Prostate gland (tissue), 2 donors: ENCODE measurements at regions not wholly inside any gene's neighbourhood (a gene's known extent, or its start where the extent isn't known, plus 50 kb on each side); places are given as distances from the start of the nearest gene placed in this dataset.

Experiments used
- DNase-seq: peaks from one replicate; pipeline ENCODE4 v3.0.0-alpha.2; 2019; ENCODE audit warnings: low spot score
- H3K27ac ChIP-seq, 2 donors: fragments of 200-600 bp; sonication (generic); 2 replicates each; pipeline ENCODE4 v1.5.1; 2017 to 2019
- H3K27me3 ChIP-seq: fragments of 200-600 bp; sonication (generic); replicated peaks from 2 replicates; pipeline ENCODE4 v1.5.1; 2019; ENCODE audit not compliant: insufficient read depth
- H3K36me3 ChIP-seq, 2 donors: fragments of 200-600 bp; sonication (generic); 1 replicate in 1 of 2; 2 replicates in 1 of 2; pipeline versions ENCODE4 v1.5.1 to v1.8.1; 2017 to 2019
- H3K4me1 ChIP-seq: fragments of 200-600 bp; sonication (generic); replicated peaks from 2 replicates; pipeline ENCODE4 v1.5.1; 2019
- H3K4me3 ChIP-seq, 2 donors: fragments of 200-600 bp; sonication (generic); 2 replicates each; pipeline ENCODE4 v1.5.1; 2017 to 2019
- H3K9me3 ChIP-seq: fragments of 200-600 bp; sonication (generic); 2 replicates; pipeline ENCODE4 v1.5.1; 2017
- CTCF ChIP-seq, 4 experiments: fragments of 200-600 bp in 2 of 4; fragments of 450-650 bp in 2 of 4; sonication (generic) in 2 of 4; IDR thresholded peaks; 1 replicate in 3 of 4; 2 replicates in 1 of 4; pipeline ENCODE4 v1.5.1; 2016 to 2019; ENCODE audit warnings: antibody characterized with exemption in 4 of 4, mild to moderate bottlenecking in 2 of 4, moderate library complexity in 2 of 4
- POLR2A ChIP-seq: fragments of 450-650 bp; IDR thresholded peaks from one replicate; pipeline ENCODE4 v1.6.1; 2016; ENCODE audit warnings: antibody characterized with exemption, mild to moderate bottlenecking
- POLR2AphosphoS5 ChIP-seq: sonication (generic); formaldehyde crosslinking; IDR thresholded peaks from one replicate; pipeline ENCODE4 v1.6.1; 2017; ENCODE audit warnings: antibody characterized with exemption
- WGBS: methylation state at CpG from one replicate; pipeline ENCODE4 v1.1.5; 2018; 5-methylcytosine and 5-hydroxymethylcytosine counted together
- intact Hi-C: fragments of 100-400 bp; cut with DNase I; formaldehyde crosslinking; loops from one replicate; pipeline ENCODE4 v1.14.2; 2022

DNA sequence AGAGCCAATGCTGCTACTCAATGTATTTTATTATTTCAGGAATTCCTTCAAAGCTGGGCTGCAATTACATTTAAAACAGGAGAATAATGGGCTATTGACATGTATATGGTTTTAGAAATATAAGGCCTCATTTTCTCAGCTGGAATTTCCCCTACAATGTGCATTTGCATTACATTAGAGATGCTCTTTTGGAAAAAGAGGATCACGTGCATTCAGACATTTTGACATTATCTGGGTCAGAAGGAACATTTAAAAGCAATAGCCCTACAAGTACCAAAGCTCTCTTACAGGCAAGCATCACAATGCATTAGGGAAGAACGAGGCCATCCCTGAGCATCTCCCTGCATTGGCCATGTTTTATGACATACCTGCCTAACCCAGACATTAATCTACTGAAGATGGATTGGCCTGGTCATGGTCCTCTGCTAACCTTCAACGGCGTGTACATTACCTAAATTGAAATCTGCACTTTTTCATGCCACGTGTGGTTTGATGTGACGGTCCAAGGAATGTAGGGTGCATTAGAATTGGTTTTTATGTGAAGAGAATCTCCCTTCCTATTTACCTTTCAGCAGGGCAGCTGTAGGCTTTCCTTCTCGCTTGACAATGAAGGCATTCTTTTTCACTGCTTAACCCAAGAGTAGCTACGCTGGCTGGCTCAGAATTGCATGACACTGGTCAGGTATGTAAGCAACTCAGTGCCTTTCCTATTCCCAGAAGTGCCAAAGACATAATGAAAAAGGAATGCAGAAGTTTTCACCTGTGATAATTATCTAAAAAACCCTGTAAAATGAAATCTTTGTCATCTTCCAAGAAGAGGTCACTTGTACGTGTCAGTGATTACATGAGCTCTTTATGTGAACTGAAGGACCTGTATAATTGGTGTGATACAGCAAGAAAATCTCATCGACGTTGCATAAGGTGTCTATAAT, 212.3 kb upstream of the MPDZ start:
- Histone ChIP-seq H3K27me3 (no peaks in the 10 kb centered on the region), H3K4me3 (no peak overlapping the region), H3K4me1 (no peaks in the 10 kb centered on the region), H3K9me3 (no peaks in the 10 kb centered on the region), H3K36me3 (no peaks in the 10 kb centered on the region), H3K27ac (peak overlapping the region in 1 of 2 donors; percentile 32)
- WGBS: 49% methylated on average over 11 of the region's 11 CpGs
- peak; percentile 40 for TF ChIP-seq POLR2AphosphoS5
- TF ChIP-seq CTCF (IDR thresholded peaks at IDR 0.05): no peak
- DNase-seq: peak; percentile 56
- intact Hi-C loops: no loop called here

GRCh38 chr9:13491138-13491492, 211.6 kb upstream of the MPDZ start:
- H3K27me3 ChIP-seq: no peaks in the 10 kb centered on the region
- H3K9me3 ChIP-seq: no peaks in the 10 kb centered on the region
- DNase-seq: no peak
- intact Hi-C loops: no loop called here
- no peak overlapping the region for H3K4me3 ChIP-seq
- TF ChIP-seq POLR2AphosphoS5: no peak
- TF ChIP-seq CTCF (IDR thresholded peaks at IDR 0.05): no peak
- TF ChIP-seq POLR2A: no peak
- H3K27ac ChIP-seq: no peak overlapping the region
- H3K4me1 ChIP-seq: no peaks in the 10 kb centered on the region
- WGBS: 57% methylated on average over 1 of the region's 1 CpG
- no peaks in the 10 kb centered on the region for H3K36me3 ChIP-seq

DNA sequence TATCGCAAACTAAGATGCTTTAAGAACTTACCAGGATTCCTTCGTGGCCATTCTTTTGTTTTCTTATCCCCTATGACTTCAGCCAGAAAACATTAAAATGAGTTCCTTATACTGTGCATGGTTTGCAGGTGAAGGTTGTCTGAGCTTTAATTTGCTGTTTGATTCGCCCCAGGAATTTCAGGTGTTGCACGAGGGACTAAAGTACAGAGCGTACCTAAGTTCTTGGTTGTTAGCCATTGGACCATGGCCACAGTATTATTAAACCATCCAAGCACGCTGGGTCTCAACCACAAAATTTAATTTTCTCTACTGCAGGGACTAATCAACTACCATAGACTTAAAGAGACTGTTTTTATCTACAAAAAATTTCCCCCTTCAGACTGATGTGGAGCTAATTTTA, 208.4 kb upstream of the MPDZ start:
- WGBS: 51% methylated on average over 6 of the region's 6 CpGs
- H3K4me1 ChIP-seq: no peaks in the 10 kb centered on the region
- peak overlapping the region in 1 of 2 donors; percentile 22 for H3K27ac ChIP-seq
- intact Hi-C loops: no loop called here
- no peak overlapping the region for H3K4me3 ChIP-seq
- H3K9me3 ChIP-seq: no peaks in the 10 kb centered on the region
- DNase-seq: peak; percentile 67
- H3K36me3 ChIP-seq: no peaks in the 10 kb centered on the region
- no peaks in the 10 kb centered on the region for H3K27me3 ChIP-seq
- no peak for TF ChIP-seq CTCF (IDR thresholded peaks at IDR 0.05)
- peak; percentile 81 for TF ChIP-seq POLR2AphosphoS5

DNA sequence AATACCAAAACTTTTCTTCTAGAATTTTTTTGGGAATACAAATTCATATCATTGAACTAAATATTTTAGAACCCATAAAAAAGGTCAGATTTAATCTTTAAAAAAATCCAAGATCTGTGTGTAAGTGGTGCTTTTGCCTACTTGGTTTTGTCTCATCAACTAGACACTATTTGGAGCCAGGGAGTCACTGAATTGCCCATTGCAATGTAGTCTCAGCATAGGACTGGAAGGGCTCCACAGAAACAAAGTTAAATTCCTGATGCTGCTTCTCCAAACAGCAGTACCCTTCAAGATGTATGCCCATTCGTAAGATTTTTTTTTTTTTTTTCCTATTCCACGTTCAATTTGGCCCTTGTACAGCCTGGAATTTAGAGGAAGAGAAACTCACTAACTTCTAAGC, 208.0 kb upstream of the MPDZ start:
- intact Hi-C loops: no loop called here
- no peaks in the 10 kb centered on the region for H3K4me1 ChIP-seq
- H3K4me3 ChIP-seq: no peak overlapping the region
- DNase-seq: no peak
- peak overlapping the region in 1 of 2 donors; percentile 22 for H3K27ac ChIP-seq
- no peaks in the 10 kb centered on the region for H3K36me3 ChIP-seq
- 44% methylated on average over 2 of the region's 2 CpGs for WGBS
- H3K9me3 ChIP-seq: no peaks in the 10 kb centered on the region
- no peak for TF ChIP-seq POLR2A
- no peaks in the 10 kb centered on the region for H3K27me3 ChIP-seq

GRCh38 chr9:13487071-13487470, 207.6 kb upstream of the MPDZ start:
- Histone ChIP-seq H3K4me1 (no peaks in the 10 kb centered on the region), H3K9me3 (no peaks in the 10 kb centered on the region), H3K27ac (peak overlapping the region in 1 of 2 donors; percentile 22), H3K36me3 (no peaks in the 10 kb centered on the region), H3K4me3 (no peak overlapping the region), H3K27me3 (no peaks in the 10 kb centered on the region)
- TF ChIP-seq CTCF (IDR thresholded peaks at IDR 0.05): no peak
- TF ChIP-seq POLR2A: no peak
- TF ChIP-seq POLR2AphosphoS5: no peak
- intact Hi-C loops: no loop called here
- WGBS: 92% methylated on average over 5 of the region's 5 CpGs
- DNase-seq: no peak
